ENCODE measurements at regions not wholly inside any gene's neighbourhood (a gene's known extent, or its start where the extent isn't known, plus 50 kb on each side); places are given as distances from the start of the nearest gene placed in this dataset.

DNA sequence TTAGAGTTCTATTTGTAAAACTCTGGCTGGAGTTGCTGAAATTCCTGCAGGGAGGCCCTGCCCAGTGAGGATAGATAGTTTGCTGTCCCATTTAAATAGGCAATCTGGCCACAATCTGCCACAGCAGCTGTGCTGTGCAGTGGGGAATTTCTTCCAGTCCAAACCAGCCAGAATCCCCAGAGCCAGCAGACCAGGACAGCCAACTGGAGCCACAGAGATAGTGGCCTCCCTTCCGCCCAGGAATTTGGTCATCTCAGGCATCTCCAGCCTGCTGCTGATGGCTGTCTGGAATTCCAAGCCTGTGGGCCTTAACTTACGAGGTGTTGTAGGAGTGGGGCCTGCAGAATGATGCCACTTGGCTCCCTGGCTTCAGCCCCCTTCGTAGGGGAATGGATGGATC, 643.4 kb downstream of the DNAJB9 start:
- H3K36me3 ChIP-seq, result no peaks in the 10 kb centered on the region

DNA sequence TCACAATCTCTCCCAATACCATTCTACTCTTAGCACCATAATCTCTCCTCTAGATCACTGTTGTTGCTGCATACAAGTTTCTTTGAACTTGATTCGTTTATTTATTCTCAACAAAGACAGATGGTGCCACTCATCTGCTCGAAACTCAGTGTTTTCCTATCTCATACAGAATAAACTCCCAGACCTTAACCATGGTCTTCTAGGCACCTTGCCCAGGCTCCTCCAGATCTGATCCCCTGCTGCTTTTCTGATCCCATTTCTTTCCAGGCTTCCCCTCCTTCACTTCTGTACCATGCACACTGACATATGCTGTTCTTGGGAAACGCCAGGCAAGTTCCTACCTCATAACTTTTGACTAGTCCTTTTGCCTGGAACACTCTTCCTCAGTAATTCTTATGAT, 645.7 kb downstream of the DNAJB9 start:
- no peaks in the 10 kb centered on the region for H3K27me3 ChIP-seq (replicated peaks; ENCODE audit: insufficient read depth)
- DNase-seq (ENCODE audit: low spot score), result no peak
- H3K9me3 ChIP-seq, result no peaks in the 10 kb centered on the region
- 64% methylated on average over 3 of the region's 3 CpGs for WGBS
- no peaks in the 10 kb centered on the region for H3K4me1 ChIP-seq (replicated peaks)
- no peaks in the 10 kb centered on the region for H3K36me3 ChIP-seq
- intact Hi-C loops (cut with DNase I), result no loop called here
- no peak overlapping the region for H3K27ac ChIP-seq
- no peak overlapping the region for H3K4me3 ChIP-seq
- TF ChIP-seq POLR2A (IDR thresholded peaks at IDR 0.05), result no peak
- TF ChIP-seq POLR2AphosphoS5 (IDR thresholded peaks at IDR 0.05), result no peak
- TF ChIP-seq, protein P1, sequence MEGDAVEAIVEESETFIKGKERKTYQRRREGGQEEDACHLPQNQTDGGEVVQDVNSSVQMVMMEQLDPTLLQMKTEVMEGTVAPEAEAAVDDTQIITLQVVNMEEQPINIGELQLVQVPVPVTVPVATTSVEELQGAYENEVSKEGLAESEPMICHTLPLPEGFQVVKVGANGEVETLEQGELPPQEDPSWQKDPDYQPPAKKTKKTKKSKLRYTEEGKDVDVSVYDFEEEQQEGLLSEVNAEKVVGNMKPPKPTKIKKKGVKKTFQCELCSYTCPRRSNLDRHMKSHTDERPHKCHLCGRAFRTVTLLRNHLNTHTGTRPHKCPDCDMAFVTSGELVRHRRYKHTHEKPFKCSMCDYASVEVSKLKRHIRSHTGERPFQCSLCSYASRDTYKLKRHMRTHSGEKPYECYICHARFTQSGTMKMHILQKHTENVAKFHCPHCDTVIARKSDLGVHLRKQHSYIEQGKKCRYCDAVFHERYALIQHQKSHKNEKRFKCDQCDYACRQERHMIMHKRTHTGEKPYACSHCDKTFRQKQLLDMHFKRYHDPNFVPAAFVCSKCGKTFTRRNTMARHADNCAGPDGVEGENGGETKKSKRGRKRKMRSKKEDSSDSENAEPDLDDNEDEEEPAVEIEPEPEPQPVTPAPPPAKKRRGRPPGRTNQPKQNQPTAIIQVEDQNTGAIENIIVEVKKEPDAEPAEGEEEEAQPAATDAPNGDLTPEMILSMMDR (IDR thresholded peaks at IDR 0.05), result no peak

More for the DNA sequence above, 643.4 kb downstream of the DNAJB9 start:
- WGBS, result 74% methylated on average over 3 of the region's 3 CpGs
- H3K27me3 ChIP-seq (replicated peaks; ENCODE audit: insufficient read depth), result no peaks in the 10 kb centered on the region
- no peak overlapping the region for H3K4me3 ChIP-seq
- TF ChIP-seq, protein P1 (IDR thresholded peaks at IDR 0.05), result no peak
- H3K9me3 ChIP-seq, result no peaks in the 10 kb centered on the region
- DNase-seq (ENCODE audit: low spot score), result no peak
- intact Hi-C loops (cut with DNase I), result no loop called here
- no peak overlapping the region for H3K27ac ChIP-seq
- no peaks in the 10 kb centered on the region for H3K4me1 ChIP-seq (replicated peaks)

DNA sequence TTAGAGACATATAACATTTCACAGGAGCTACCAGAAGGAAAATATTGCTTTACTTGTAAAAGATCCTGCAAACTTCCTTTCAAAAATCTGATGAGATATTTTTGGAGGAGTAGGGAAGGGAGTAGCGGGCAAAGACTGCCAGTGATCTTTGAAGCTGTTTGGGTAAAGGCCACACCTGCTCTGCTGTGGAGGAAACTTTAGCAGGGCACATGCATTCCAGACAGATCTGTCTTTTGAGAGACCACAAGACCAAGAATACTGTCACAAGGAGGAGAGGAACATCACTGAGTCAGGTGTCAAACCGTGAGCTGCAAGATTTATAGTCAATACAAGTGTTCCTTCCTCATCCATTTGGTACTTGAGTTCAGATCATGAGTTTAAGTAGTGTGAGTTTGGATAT, 654.4 kb downstream of the DNAJB9 start:
- intact Hi-C loops (cut with DNase I), result no loop called here
- TF ChIP-seq, protein P1 (IDR thresholded peaks at IDR 0.05), result no peak
- TF ChIP-seq POLR2AphosphoS5 (IDR thresholded peaks at IDR 0.05), result no peak
- TF ChIP-seq POLR2A (IDR thresholded peaks at IDR 0.05), result no peak
- H3K4me3 ChIP-seq, result no peak overlapping the region
- 82% methylated on average over 2 of the region's 2 CpGs for WGBS
- no peak for DNase-seq (ENCODE audit: low spot score)
- no peaks in the 10 kb centered on the region for H3K36me3 ChIP-seq
- no peak overlapping the region for H3K27ac ChIP-seq
- H3K4me1 ChIP-seq (replicated peaks), result no peaks in the 10 kb centered on the region
- H3K27me3 ChIP-seq (replicated peaks; ENCODE audit: insufficient read depth), result no peaks in the 10 kb centered on the region
- no peaks in the 10 kb centered on the region for H3K9me3 ChIP-seq

DNA sequence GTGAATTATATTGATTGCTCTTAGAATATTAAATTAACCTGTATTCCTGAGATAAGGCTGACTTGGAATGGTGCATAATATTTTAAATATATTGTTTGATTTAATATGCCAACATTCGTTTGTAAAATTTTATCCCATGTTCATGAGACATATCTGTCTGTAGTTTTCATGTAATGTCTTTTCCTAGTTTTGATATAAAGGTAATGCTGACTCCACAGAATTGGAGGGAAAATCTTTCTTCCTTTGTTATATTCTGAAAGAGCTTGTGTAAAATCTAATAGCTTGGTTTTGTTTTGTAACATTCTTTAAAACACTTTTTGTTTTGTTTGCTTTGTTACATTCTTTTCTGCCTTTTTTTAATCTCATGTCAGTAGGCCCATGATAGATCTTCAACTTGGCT, 657.0 kb downstream of the DNAJB9 start:
- no peaks in the 10 kb centered on the region for H3K27me3 ChIP-seq (replicated peaks; ENCODE audit: insufficient read depth)
- 57% methylated on average over 1 of the region's 1 CpG for WGBS
- H3K36me3 ChIP-seq, result no peaks in the 10 kb centered on the region
- H3K9me3 ChIP-seq, result no peaks in the 10 kb centered on the region
- no peak overlapping the region for H3K4me3 ChIP-seq
- H3K27ac ChIP-seq, result no peak overlapping the region
- DNase-seq (ENCODE audit: low spot score), result no peak
- H3K4me1 ChIP-seq (replicated peaks), result no peaks in the 10 kb centered on the region
- intact Hi-C loops (cut with DNase I), result no loop called here
- TF ChIP-seq POLR2A (IDR thresholded peaks at IDR 0.05), result no peak
- no peak for TF ChIP-seq POLR2AphosphoS5 (IDR thresholded peaks at IDR 0.05)
- TF ChIP-seq, protein P1 (IDR thresholded peaks at IDR 0.05), result no peak

DNA sequence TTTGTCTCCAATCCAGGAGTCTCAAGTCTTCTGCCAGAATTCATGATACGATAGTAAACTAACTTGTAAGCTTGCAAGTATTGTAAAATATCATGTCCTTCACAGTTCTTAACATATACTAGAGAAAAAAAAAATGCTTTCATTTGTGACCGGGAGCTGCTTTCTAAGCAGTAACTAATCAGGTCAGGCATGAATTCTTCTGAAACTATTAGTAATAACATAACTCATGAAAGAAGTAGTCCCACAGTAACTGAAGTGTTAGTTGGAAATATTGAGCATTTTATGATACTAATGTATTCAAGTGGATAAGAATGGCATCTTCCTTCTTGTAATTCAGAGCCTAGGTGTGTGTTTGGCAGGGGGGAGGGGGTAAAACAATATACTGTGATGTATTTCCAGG, 665.6 kb downstream of the DNAJB9 start:
- whole genome bisulfite sequencing, result 64% methylated on average over 2 of the region's 2 CpGs
- Histone ChIP-seq H3K27me3 (replicated peaks; ENCODE audit: insufficient read depth) (no peaks in the 10 kb centered on the region), H3K4me3 (no peak overlapping the region), H3K36me3 (no peaks in the 10 kb centered on the region), H3K9me3 (no peaks in the 10 kb centered on the region), H3K27ac (no peak overlapping the region), H3K4me1 (replicated peaks) (no peaks in the 10 kb centered on the region)
- intact Hi-C loops (cut with DNase I), result no loop called here
- DNase-seq (ENCODE audit: low spot score), result no peak
- no peak for TF ChIP-seq POLR2AphosphoS5 (IDR thresholded peaks at IDR 0.05)
- TF ChIP-seq POLR2A (IDR thresholded peaks at IDR 0.05), result no peak
- TF ChIP-seq, protein P1 (IDR thresholded peaks at IDR 0.05), result no peak
